HEK293 (cell line): ENCODE measurements at regions not wholly inside any gene's neighbourhood (a gene's known extent, or its start where the extent isn't known, plus 50 kb on each side); places are given as distances from the start of the nearest gene placed in this dataset.

Experiments
- CTCF ChIA-PET: fragments of 350-600 bp; formaldehyde crosslinking; extraction: SDS; loops from one replicate; lab custom pipeline; 2021; ENCODE audit warnings: antibody characterized with exemption; lab: Yijun Ruan, JAX
- POLR2A ChIA-PET: fragments of 300-600 bp; formaldehyde crosslinking; extraction: SDS; loops from one replicate; lab custom pipeline; 2020; ENCODE audit warnings: antibody characterized with exemption, inconsistent platforms; lab: Yijun Ruan, JAX
- H3K27ac ChIP-seq: fragments of 200-500 bp; sonication (Bioruptor generic); 2 replicates; pipeline ENCODE4 v1.5.1; 2014; ENCODE audit warnings: low read depth, low read length, control low read depth, inconsistent platforms; ENCODE audit errors: extremely low read depth
- H3K36me3 ChIP-seq, 2 experiments: fragments of 200-500 bp in 1 of 2; sonication (Bioruptor generic) in 1 of 2; 1 replicate in 1 of 2; 2 replicates in 1 of 2; pipeline ENCODE4 v1.5.1; 2014 to 2017; ENCODE audit warnings: inconsistent platforms in 2 of 2, low read length in 2 of 2; ENCODE audit not compliant: control insufficient read depth in 2 of 2, insufficient read depth in 1 of 2
- H3K4me1 ChIP-seq: fragments of 200-500 bp; sonication (Bioruptor generic); 2 replicates; pipeline ENCODE4 v1.5.1; 2014; ENCODE audit warnings: mild to moderate bottlenecking, low read length, inconsistent platforms; ENCODE audit not compliant: control insufficient read depth, insufficient read depth
- H3K4me3 ChIP-seq: 2 replicates; pipeline ENCODE4 v1.5.1; 2011; ENCODE audit warnings: low read depth, mild to moderate bottlenecking, control low read depth, low read length, moderate library complexity
- H3K9me3 ChIP-seq: fragments of 200-500 bp; sonication (Bioruptor generic); 2 replicates; pipeline ENCODE4 v1.5.1; 2014; ENCODE audit warnings: low read depth, low read length, inconsistent platforms; ENCODE audit not compliant: control insufficient read depth, insufficient read depth
- ATF2 ChIP-seq: fragments of 450-650 bp; formaldehyde crosslinking; IDR thresholded peaks from 2 replicates; pipeline ENCODE4 v1.5.1; 2016; ENCODE audit warnings: missing biosample characterization, missing genetic modification characterization, low read depth
- CTCF ChIP-seq: fragments of 450-650 bp; formaldehyde crosslinking; IDR thresholded peaks from 2 replicates; pipeline ENCODE4 v1.5.1; 2016; ENCODE audit warnings: missing biosample characterization, missing genetic modification characterization
- HOXD13 ChIP-seq: sonication (generic); formaldehyde crosslinking; IDR thresholded peaks from 2 replicates; pipeline ENCODE4 v1.8.0; 2022; ENCODE audit warnings: missing genetic modification reagents, borderline replicate concordance
- KLF10 ChIP-seq: fragments of 450-650 bp; IDR thresholded peaks from 2 replicates; pipeline ENCODE4 v1.5.1; 2018; ENCODE audit warnings: missing biosample characterization, mild to moderate bottlenecking, missing genetic modification characterization
- SCRT2 ChIP-seq: fragments of 450-650 bp; formaldehyde crosslinking; IDR thresholded peaks from 2 replicates; pipeline ENCODE4 v1.5.1; 2016; ENCODE audit warnings: missing biosample characterization, missing genetic modification characterization
- ZBTB1 ChIP-seq: fragments of 450-650 bp; formaldehyde crosslinking; IDR thresholded peaks from 2 replicates; pipeline ENCODE4 v1.5.1; 2016; ENCODE audit warnings: missing biosample characterization, missing genetic modification characterization
- ZBTB44 ChIP-seq: fragments of 450-650 bp; IDR thresholded peaks from 2 replicates; pipeline ENCODE4 v1.5.1; 2018; ENCODE audit warnings: missing biosample characterization, mild to moderate bottlenecking, missing genetic modification characterization
- ZFHX2 ChIP-seq: fragments of 450-650 bp; formaldehyde crosslinking; conservative IDR thresholded peaks from 2 replicates; pipeline ENCODE4 v1.5.1; 2016; ENCODE audit warnings: missing biosample characterization, missing genetic modification characterization
- ZIC2 ChIP-seq: fragments of 450-650 bp; formaldehyde crosslinking; IDR thresholded peaks from 2 replicates; pipeline ENCODE4 v1.5.1; 2016; ENCODE audit warnings: missing biosample characterization, missing genetic modification characterization
- ZNF112 ChIP-seq: fragments of 450-650 bp; formaldehyde crosslinking; IDR thresholded peaks from 2 replicates; pipeline ENCODE4 v1.5.0; 2017; ENCODE audit warnings: missing biosample characterization, missing genetic modification characterization
- ZNF114 ChIP-seq: fragments of 450-650 bp; formaldehyde crosslinking; IDR thresholded peaks from 2 replicates; pipeline ENCODE4 v1.5.0; 2017; ENCODE audit warnings: missing biosample characterization, missing genetic modification characterization
- ZNF138 ChIP-seq: fragments of 450-650 bp; formaldehyde crosslinking; IDR thresholded peaks from 2 replicates; pipeline ENCODE4 v1.5.1; 2016; ENCODE audit warnings: missing biosample characterization, missing genetic modification characterization, borderline replicate concordance
- ZNF146 ChIP-seq: fragments of 450-650 bp; formaldehyde crosslinking; IDR thresholded peaks from 2 replicates; pipeline ENCODE4 v1.5.1; 2016; ENCODE audit warnings: missing biosample characterization, missing genetic modification characterization
- ZNF366 ChIP-seq: fragments of 450-650 bp; formaldehyde crosslinking; conservative IDR thresholded peaks from 2 replicates; pipeline ENCODE4 v1.5.1; 2016; ENCODE audit warnings: missing biosample characterization, missing genetic modification characterization
- ZNF473 ChIP-seq: fragments of 450-650 bp; formaldehyde crosslinking; IDR thresholded peaks from 2 replicates; pipeline ENCODE4 v1.5.1; 2017; ENCODE audit warnings: missing biosample characterization, missing genetic modification characterization
- ZNF48 ChIP-seq: fragments of 450-650 bp; formaldehyde crosslinking; IDR thresholded peaks from 2 replicates; pipeline ENCODE4 v1.5.1; 2016; ENCODE audit warnings: missing biosample characterization, missing genetic modification characterization
- ZNF596 ChIP-seq: fragments of 450-650 bp; IDR thresholded peaks from 2 replicates; pipeline ENCODE4 v1.5.0; 2018; ENCODE audit warnings: missing biosample characterization, mild to moderate bottlenecking, missing genetic modification characterization, moderate library complexity
- ZNF768 ChIP-seq: fragments of 450-650 bp; formaldehyde crosslinking; IDR thresholded peaks from 2 replicates; pipeline ENCODE4 v1.5.1; 2018; ENCODE audit warnings: missing biosample characterization, mild to moderate bottlenecking, missing genetic modification characterization
- ZNF776 ChIP-seq: fragments of 450-650 bp; formaldehyde crosslinking; IDR thresholded peaks from 2 replicates; pipeline ENCODE4 v1.5.0; 2017; ENCODE audit warnings: missing biosample characterization, missing genetic modification characterization, borderline replicate concordance
- ZNF792 ChIP-seq: fragments of 450-650 bp; formaldehyde crosslinking; IDR thresholded peaks from 2 replicates; pipeline ENCODE4 v1.5.1; 2016; ENCODE audit warnings: missing biosample characterization, missing genetic modification characterization
- ZNF830 ChIP-seq: fragments of 450-650 bp; IDR thresholded peaks from 2 replicates; pipeline ENCODE4 v1.5.0; 2018; ENCODE audit warnings: missing biosample characterization, missing genetic modification characterization, low read depth, mild to moderate bottlenecking, moderate library complexity
- ZSCAN30 ChIP-seq: fragments of 450-650 bp; IDR thresholded peaks from 2 replicates; pipeline ENCODE4 v1.5.1; 2018; ENCODE audit warnings: missing biosample characterization, mild to moderate bottlenecking, missing genetic modification characterization, moderate library complexity
- ZSCAN4 ChIP-seq: fragments of 450-650 bp; formaldehyde crosslinking; IDR thresholded peaks from 2 replicates; pipeline ENCODE4 v1.5.1; 2017; ENCODE audit warnings: missing biosample characterization, missing genetic modification characterization

- Histone ChIP-seq H3K4me3 (no peak overlapping the region), H3K36me3 (no peaks in the 10 kb centered on the region), H3K4me1 (no peaks in the 10 kb centered on the region), H3K9me3 (no peaks in the 10 kb centered on the region), H3K27ac (no peak overlapping the region)
- POLR2A ChIA-PET = no interaction called here
- CTCF ChIA-PET = no interaction called here
- TF ChIP-seq ZNF366 (tag by site-specific recombination) (no peak), ZNF792 (tag by site-specific recombination) (no peak), ZSCAN30 (tag by site-specific recombination) (no peak), ZNF473 (tag by site-specific recombination) (no peak), ZNF138 (tag by site-specific recombination) (no peak)
Observed at GRCh38 chr12:20017802-20018201, 350.5 kb upstream of the PDE3A start.

- no peak overlapping the region for H3K27ac ChIP-seq
- H3K4me1 ChIP-seq = no peaks in the 10 kb centered on the region
- ChIA-PET POLR2A (no interaction called here), CTCF (no interaction called here)
- H3K9me3 ChIP-seq = no peaks in the 10 kb centered on the region
- H3K36me3 ChIP-seq = no peaks in the 10 kb centered on the region
- H3K4me3 ChIP-seq = no peak overlapping the region
- no peak for TF ChIP-seq ZNF768 (tag by site-specific recombination)
- no peak for TF ChIP-seq ZBTB1 (tag by site-specific recombination)
- TF ChIP-seq SCRT2 (tag by site-specific recombination) = no peak
- no peak for TF ChIP-seq ATF2 (tag by site-specific recombination)
- no peak for TF ChIP-seq ZNF146 (tag by site-specific recombination)
- no peak for TF ChIP-seq HOXD13 (CRISPR knock-in tag)
- TF ChIP-seq ZNF830 (tag by site-specific recombination) = no peak
- TF ChIP-seq ZSCAN4 = no peak
- TF ChIP-seq KLF10 = no peak
- no peak for TF ChIP-seq CTCF (tag by site-specific recombination)
- no peak for TF ChIP-seq ZIC2 (tag by site-specific recombination)
- no peak for TF ChIP-seq ZNF112
- no peak for TF ChIP-seq ZFHX2
- TF ChIP-seq ZNF114 = no peak
- no peak for TF ChIP-seq ZNF138 (tag by site-specific recombination)
- no peak for TF ChIP-seq ZNF596 (tag by site-specific recombination)
- no peak for TF ChIP-seq ZNF776 (tag by site-specific recombination)
- TF ChIP-seq ZNF48 = no peak
- no peak for TF ChIP-seq ZBTB44
Observed at GRCh38 chr12:20018406-20018805, 349.9 kb upstream of the PDE3A start.
